ENCODE measurements at regions not wholly inside any gene's neighbourhood (a gene's known extent, or its start where the extent isn't known, plus 50 kb on each side); places are given as distances from the start of the nearest gene placed in this dataset.

GRCh38 chr1:221069178-221069903 is 190.1 kb downstream of the HLX start:
- peak overlapping the region in 1 of 2 donors; percentile 53 for H3K27ac ChIP-seq
- no peak for TF ChIP-seq CTCF (IDR thresholded peaks at IDR 0.05)
- DNase-seq (no peak), ATAC-seq (no peak)
- intact Hi-C loops (cut with DNase I): no loop called here
- H3K9me3 ChIP-seq: no peaks in the 10 kb centered on the region
- no peaks in the 10 kb centered on the region for H3K36me3 ChIP-seq
- H3K4me1 ChIP-seq: peaks cover 0 to 49% of the 10 kb centered on the region in 2 donors
- no peaks in the 10 kb centered on the region for H3K27me3 ChIP-seq
- no peak overlapping the region for H3K4me3 ChIP-seq

DNA sequence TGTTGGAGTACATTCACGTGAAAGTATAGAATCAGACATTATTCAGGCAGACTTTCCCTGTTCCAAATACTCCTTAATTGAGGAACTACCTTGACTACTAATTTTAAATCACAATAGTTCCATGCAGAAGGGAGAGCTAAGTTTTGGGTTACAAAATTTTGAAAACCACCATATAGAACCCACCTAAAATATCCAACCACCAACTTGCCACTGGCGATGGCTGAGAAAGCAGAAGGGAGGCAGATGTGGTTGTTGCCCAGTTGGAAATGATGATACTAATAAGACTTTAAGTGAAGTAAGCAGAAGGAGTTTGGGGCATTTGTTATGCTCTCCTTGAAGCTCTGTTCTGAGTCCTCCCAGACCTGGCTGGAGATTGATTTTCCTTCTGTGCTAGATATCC is 190.7 kb downstream of the HLX start:
- Histone ChIP-seq H3K9me3 (no peaks in the 10 kb centered on the region), H3K27me3 (no peaks in the 10 kb centered on the region), H3K4me1 (peaks cover 0 to 56% of the 10 kb centered on the region in 2 donors), H3K4me3 (no peak overlapping the region), H3K27ac (peak overlapping the region in 1 of 2 donors; percentile 53), H3K36me3 (no peaks in the 10 kb centered on the region)
- intact Hi-C loops (cut with DNase I): no loop called here
- no peak for TF ChIP-seq CTCF (IDR thresholded peaks at IDR 0.05)
- DNase-seq (no peak), ATAC-seq (no peak)

- Histone ChIP-seq H3K27ac (no peak overlapping the region), H3K4me1 (peaks cover 0 to 52% of the 10 kb centered on the region in 2 donors), H3K36me3 (no peaks in the 10 kb centered on the region), H3K9me3 (no peaks in the 10 kb centered on the region), H3K27me3 (no peaks in the 10 kb centered on the region), H3K4me3 (no peak overlapping the region)
- no peak for DNase-seq
- intact Hi-C loops (cut with DNase I): no loop called here
- TF ChIP-seq CTCF (IDR thresholded peaks at IDR 0.05): no peak
- no peak for ATAC-seq
These were observed 192.5 kb downstream of the HLX start for GRCh38 chr1:221071777-221072176.

- TF ChIP-seq CTCF (IDR thresholded peaks at IDR 0.05): no peak
- no peaks in the 10 kb centered on the region for H3K9me3 ChIP-seq
- no peaks in the 10 kb centered on the region for H3K27me3 ChIP-seq
- ATAC-seq (no peak), DNase-seq (no peak)
- peaks cover 0 to 52% of the 10 kb centered on the region in 2 donors for H3K4me1 ChIP-seq
- H3K27ac ChIP-seq: no peak overlapping the region
- no peaks in the 10 kb centered on the region for H3K36me3 ChIP-seq
- H3K4me3 ChIP-seq: no peak overlapping the region
- intact Hi-C loops (cut with DNase I): no loop called here
These were observed 193.0 kb downstream of the HLX start for GRCh38 chr1:221072214-221072613.

DNA sequence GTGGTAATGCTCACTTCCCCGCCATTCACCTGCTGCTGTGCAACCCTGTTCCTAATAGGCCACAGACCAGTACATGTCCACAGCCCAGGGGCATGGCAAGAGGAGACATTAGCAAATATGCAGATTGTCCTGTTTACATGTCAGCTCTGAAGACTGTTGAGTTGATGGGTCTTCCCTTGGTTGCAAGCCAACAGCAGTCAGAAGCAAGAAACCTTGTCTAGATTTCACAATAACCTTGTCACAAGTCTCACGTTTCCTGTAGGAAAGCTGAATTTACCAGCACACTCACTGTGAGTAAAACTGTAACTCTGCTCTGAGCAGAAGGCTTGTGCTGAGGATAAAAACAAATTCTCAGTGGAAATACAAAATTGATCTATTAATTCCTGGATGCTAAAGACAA is 195.1 kb downstream of the HLX start:
- peak overlapping the region in 1 of 2 donors; percentile 74 for H3K27ac ChIP-seq
- no peaks in the 10 kb centered on the region for H3K27me3 ChIP-seq
- intact Hi-C loops (cut with DNase I): no loop called here
- ATAC-seq (no peak), DNase-seq (peak in 1 of 4 donors; percentile 20)
- no peaks in the 10 kb centered on the region for H3K36me3 ChIP-seq
- H3K4me1 ChIP-seq: peaks cover 0 to 42% of the 10 kb centered on the region in 2 donors
- no peaks in the 10 kb centered on the region for H3K9me3 ChIP-seq
- H3K4me3 ChIP-seq: no peak overlapping the region
- no peak for TF ChIP-seq CTCF (IDR thresholded peaks at IDR 0.05)

Measured in left lung (tissue), 4 donors.